ENCODE measurements at regions not wholly inside any gene's neighbourhood (a gene's known extent, or its start where the extent isn't known, plus 50 kb on each side); places are given as distances from the start of the nearest gene placed in this dataset.

DNA sequence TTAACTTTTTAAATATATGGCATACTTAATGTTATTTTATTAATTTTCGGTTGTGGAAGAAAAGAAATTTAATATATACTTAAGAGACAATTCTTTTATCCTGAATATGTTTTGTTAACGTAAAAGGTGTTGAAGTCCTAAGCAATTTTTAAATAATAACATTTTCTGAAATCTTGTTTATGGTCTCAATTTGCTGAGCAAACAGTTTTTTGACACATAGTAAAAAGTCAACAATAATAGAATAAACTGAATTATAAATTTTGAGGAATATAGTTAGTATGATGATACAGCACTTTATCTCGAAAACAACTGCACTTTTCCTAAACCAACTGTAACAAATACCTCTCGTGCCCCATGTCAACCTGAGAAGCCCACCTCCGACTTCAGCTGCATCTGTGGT lies 229.8 kb upstream of the TARS1 start:
- DNase-seq (ENCODE audit: low spot score): no peak

DNA sequence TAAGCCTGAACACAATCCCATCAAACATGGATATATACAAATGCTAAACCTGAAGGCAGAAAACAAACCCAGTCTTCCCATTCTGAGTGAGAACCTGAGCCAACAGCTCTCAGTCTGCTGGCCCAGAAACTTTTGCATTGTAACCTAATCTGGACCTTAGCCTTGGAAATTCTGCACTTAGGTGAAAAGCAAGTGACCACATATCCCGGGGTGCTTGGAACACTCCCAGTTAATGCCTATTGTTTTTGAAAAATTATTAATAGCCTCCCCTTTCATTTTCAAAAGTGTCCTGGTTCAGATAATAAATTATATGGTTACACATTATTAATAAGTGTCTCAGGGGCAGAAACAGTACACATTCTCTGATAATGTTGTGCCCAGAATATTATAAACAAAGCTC lies 228.3 kb upstream of the TARS1 start:
- no peak for DNase-seq (ENCODE audit: low spot score)

DNA sequence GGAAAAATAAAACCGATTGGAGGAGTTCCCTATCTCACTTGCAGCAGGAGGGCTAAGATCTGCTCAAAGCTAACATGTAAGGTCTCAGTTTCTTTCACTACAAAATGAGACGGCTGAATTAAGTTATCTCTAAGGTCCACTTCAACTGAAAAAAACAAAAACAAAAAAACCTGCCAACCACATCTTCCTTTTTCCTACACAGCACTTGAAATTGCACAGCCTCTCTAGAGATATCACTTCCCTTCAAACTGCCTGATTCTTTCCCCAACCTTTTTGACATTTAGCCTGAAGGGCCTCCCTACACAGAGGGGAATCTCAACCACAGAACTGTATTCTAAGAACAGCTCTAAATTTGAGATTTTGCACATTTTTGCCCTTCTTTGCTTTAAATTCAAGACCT lies 227.9 kb upstream of the TARS1 start:
- DNase-seq (ENCODE audit: low spot score): no peak

- peak; percentile 29 for DNase-seq (ENCODE audit: low spot score)
These were observed 217.0 kb upstream of the TARS1 start for GRCh38 chr5:33223563-33224284.

DNA sequence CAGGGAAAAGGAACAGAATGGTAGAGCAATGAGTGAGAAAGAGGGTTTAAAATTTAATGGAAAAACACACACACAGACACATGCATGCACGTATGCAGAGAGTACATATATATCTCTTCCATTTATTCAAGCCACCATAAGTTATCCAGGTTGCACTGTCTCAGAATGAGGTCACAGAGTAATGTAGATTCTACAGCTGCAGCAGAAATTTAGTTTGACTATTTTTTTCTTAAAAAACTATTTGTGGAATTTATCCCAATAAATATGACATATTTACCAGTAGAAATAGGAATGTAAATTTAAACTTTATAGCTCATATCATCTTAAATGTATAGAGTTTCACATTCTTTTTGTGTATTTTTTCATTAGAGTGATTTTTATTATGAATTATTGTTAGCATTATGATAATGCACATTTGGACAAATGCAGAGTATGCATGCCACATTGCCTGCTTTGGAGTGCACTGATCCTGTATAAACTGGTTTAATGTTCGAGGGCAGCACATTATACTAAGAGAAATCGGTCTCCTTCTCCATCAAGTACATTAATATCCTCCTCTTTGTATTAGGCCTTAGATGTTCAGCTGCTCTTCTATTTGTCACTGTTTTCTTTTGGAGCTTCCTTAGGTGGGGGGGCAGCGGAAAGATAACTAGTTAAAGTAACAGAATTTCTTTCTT lies 216.3 kb upstream of the TARS1 start:
- DNase-seq (ENCODE audit: low spot score): no peak

- DNase-seq (ENCODE audit: low spot score): no peak
These were observed 213.5 kb upstream of the TARS1 start for GRCh38 chr5:33227247-33227646.

GRCh38 chr5:33227746-33228145 lies 213.0 kb upstream of the TARS1 start:
- DNase-seq (ENCODE audit: low spot score): no peak

- DNase-seq (ENCODE audit: low spot score): no peak
These were observed 212.6 kb upstream of the TARS1 start for GRCh38 chr5:33228149-33228548.

GRCh38 chr5:33229216-33229615 lies 211.5 kb upstream of the TARS1 start:
- no peak for DNase-seq (ENCODE audit: low spot score)

GRCh38 chr5:33230467-33231078 lies 210.2 kb upstream of the TARS1 start:
- no peak for DNase-seq (ENCODE audit: low spot score)

DNA sequence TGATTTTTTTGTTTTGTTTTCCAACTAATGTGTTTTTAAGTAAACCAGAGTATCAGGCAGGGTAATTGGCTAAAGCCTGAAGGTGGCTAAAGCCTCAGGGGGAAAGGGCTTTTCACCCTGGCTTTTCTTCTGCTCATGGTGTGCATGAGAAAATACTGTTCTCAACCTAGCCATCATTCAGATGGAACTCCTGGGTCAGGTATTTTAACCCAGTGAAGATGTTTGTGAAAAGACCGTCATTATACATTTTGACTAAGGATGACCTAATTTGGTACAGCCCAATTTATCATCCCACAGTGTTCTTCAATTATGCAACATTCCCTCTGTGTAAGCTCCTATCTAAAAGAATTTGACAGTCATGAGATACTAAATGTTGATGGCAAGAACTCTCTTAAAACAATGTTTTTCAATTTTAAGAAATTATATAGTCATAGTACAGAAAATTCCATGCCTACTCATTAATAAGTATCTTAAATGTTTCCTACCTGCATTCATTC lies 209.5 kb upstream of the TARS1 start:
- no peak for DNase-seq (ENCODE audit: low spot score)

DNA sequence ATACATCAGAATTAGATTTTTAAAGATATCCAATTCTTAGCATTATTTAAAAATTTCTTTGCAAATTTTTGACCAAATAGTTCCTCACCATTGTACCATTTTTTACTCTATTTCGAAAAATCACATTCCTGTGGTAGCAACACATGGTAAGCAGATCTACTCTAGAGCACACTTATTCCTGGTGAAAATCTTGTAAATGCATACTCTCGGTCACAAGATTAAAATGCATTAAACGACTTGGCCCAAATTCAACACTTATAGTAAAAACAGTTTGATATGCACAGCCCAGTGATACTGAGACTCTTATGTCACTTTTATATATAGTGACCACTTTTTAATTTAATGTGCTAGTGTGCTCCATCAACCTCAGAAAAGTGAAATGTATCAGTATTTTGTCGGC lies 208.8 kb upstream of the TARS1 start:
- DNase-seq (ENCODE audit: low spot score): no peak

GRCh38 chr5:33232731-33233505 lies 207.8 kb upstream of the TARS1 start:
- no peak for DNase-seq (ENCODE audit: low spot score)

GRCh38 chr5:33235304-33235703 lies 205.5 kb upstream of the TARS1 start:
- no peak for DNase-seq (ENCODE audit: low spot score)

DNA sequence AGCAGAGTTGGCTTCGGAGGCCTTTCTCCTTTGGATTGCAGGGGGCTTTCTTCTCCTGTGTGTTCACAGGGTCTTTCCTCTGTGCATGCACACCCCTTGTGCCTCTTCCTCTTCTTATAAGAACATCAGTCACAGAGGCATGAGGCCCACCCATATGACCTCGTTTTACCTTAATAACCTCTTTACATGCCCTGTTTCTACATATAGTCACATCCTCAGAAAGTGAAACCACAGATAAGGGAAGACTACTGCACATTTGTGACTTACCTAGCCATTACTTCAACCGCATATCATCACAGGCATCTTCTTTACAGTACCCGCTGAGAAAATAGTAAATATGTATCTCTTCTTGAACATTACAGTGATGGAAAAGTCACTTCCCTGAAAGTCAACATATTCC lies 204.9 kb upstream of the TARS1 start:
- DNase-seq (ENCODE audit: low spot score): no peak

DNA sequence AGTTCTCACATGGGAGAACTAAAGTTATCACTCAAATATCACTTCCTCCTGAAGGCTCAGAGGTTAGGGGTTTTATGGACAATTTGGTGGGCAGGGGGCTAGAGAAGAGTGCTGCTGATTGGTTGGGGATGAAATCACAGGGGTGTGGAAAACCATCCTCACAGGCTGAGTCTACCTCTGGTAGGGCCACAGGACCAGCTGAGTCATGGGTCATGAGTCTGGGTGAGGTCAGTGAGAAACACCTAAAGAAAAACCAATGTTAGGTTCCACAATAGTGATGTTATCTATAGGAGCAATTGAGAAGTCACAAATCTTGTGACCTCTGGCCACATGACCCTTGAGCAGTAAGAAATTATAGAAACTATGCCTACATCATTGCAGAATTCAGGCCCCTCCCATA lies 203.3 kb upstream of the TARS1 start:
- no peak for DNase-seq (ENCODE audit: low spot score)

DNA sequence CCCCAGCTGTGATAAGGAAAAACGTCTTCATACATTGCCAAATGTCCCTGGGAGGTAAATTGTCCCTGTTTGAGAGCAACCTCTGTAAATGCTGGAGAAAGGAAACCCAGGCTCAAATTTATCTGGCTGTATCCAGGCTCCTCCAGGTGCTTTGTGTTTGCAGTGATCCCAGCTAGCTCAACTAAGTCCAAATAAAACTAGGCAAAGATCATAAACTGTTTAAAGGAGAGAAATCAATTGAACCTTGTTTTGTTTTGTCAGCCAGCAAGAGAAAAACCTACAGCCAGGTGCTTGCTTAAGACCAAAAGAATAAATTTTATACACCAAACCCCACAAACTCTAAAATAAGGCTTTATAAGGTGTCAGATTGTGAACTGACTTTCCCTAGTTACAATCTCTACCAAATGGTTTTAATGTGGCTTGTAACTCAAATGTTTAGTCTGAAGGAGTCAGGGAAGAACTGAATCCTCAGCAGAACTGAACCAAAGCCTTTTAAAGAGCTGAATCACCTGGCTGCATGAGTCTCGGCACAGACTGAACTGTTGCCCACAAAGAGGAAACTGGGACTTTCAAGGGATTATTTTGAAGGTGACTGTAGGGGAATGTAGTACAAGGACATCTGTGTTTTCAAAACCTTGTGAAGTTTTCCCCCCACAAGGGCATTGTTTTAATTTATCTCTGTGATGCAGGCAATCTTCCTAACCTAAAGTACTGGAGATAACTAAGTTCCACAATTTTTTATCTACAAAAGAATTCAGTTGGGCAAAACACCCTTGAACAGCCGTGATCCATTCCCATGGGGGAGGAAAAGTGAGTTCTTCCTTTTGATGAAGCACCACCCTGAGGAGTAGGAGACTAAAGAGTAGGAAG lies 201.7 kb upstream of the TARS1 start:
- no peak for DNase-seq (ENCODE audit: low spot score)

DNA sequence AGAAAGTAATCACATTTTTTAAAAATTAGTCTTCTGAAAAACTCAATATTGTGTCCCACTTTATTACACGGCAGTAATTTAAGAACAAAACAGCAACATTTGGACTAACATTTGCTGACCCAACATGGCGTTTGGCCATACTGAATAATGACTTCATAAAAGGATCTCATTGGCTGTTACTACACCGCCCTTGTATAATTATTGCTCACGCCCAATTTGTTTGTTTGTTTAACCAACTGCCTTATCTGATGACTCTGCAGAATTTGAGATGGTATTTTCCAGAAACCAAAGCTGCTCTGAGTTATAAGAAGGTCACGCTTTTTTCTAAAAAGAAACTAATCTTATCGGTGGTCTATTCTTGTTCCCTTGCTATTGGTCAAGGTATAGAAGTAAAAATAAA lies 200.2 kb upstream of the TARS1 start:
- DNase-seq (ENCODE audit: low spot score): no peak

GRCh38 chr5:33241802-33242201 lies 199.0 kb upstream of the TARS1 start:
- no peak for DNase-seq (ENCODE audit: low spot score)

GRCh38 chr5:33242277-33242676 lies 198.5 kb upstream of the TARS1 start:
- no peak for DNase-seq (ENCODE audit: low spot score)

DNA sequence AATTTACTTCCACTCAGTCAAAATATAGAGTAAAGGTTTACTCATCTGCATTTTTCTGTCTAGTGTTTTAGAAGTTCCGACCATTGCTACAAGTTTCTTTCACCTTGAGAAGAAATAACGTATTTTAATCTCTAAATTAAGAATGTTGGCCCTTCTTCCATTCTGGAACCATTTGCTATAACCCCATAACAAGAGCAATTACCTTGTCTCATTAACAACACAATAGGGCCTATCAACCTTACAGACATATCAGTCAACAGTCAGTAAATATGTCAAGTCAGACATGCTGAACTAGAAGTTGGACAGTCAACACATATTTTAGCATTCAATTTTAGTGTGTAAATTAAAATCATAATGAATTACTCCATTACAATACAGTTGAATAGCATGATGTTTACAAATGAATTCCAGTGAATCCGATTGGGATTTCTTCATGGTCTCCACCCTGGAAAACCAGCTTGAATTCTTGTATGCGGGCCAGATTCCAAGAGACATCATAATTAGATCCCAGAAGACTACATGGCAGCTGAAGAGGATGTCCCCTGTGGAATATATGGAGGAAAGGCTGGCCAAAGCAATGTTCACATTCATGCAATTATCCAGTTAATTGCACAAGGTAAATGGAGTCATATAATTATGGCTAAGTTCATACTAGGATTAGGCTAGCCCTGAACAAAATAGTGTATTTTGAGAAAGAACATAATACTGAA lies 196.2 kb upstream of the TARS1 start:
- DNase-seq (ENCODE audit: low spot score): no peak

Measured in AG08396 (cell line).